ENCODE measurements at regions not wholly inside any gene's neighbourhood (a gene's known extent, or its start where the extent isn't known, plus 50 kb on each side); places are given as distances from the start of the nearest gene placed in this dataset.

GRCh38 chr6:49264496-49264895, 198.6 kb downstream of the MMUT start:
- CTCF ChIA-PET, result no interaction called here
- Histone ChIP-seq H3K36me3 (ENCODE audit: control insufficient read depth in 1 of 2, insufficient read depth in 2 of 2, low read length in 2 of 2) (no peaks in the 10 kb centered on the region), H3K9me2 (ENCODE audit: insufficient read depth) (no peaks in the 10 kb centered on the region), H3K4me2 (ENCODE audit: low read length) (no peak overlapping the region), H3K27ac (ENCODE audit: low read depth, low read length) (no peak overlapping the region), H3K9ac (ENCODE audit: low read length) (no peak overlapping the region), H3K27me3 (ENCODE audit: insufficient read depth, low read length) (no peaks in the 10 kb centered on the region), H4K20me1 (ENCODE audit: insufficient read depth) (no peaks in the 10 kb centered on the region), H3K4me1 (ENCODE audit: control insufficient read depth in 1 of 2, insufficient read depth in 2 of 2, low read length in 2 of 2) (no peaks in the 10 kb centered on the region), H3K4me3 (replicated peaks in 1 of 2; ENCODE audit: low read depth in 1 of 2, low read length in 2 of 2) (no peak overlapping the region), H3K79me2 (ENCODE audit: insufficient read depth, low read length) (no peaks in the 10 kb centered on the region), H3K9me3 (ENCODE audit: control insufficient read depth in 1 of 2, insufficient read depth in 1 of 2, low read depth in 1 of 2, low read length in 2 of 2) (no peaks in the 10 kb centered on the region), H2AFZ (ENCODE audit: low read depth, low read length, poor library complexity, severe bottlenecking) (no peak overlapping the region)
- POLR2A ChIA-PET, result no interaction called here
- TF ChIP-seq SP1 (IDR thresholded peaks at IDR 0.05; ENCODE audit: low read depth) (no peak), EGR1 (IDR thresholded peaks at IDR 0.05; ENCODE audit: low read depth) (no peak), FOSL1 (IDR thresholded peaks at IDR 0.05; ENCODE audit: low read depth) (no peak), POLR2A (IDR thresholded peaks at IDR 0.05; ENCODE audit: borderline replicate concordance, extremely low read depth, insufficient read depth, insufficient read length) (no peak), TCF7L2 (IDR thresholded peaks at IDR 0.05; ENCODE audit: borderline replicate concordance, extremely low read depth, insufficient read depth, insufficient read length) (no peak), CBX3 (IDR thresholded peaks at IDR 0.05; ENCODE audit: low read depth) (no peak), JUND (IDR thresholded peaks at IDR 0.05) (no peak), RAD21 (IDR thresholded peaks at IDR 0.05; ENCODE audit: low read depth) (no peak), EZH2 (IDR thresholded peaks at IDR 0.05) (no peak), EZH2phosphoT487 (IDR thresholded peaks at IDR 0.05; ENCODE audit: borderline replicate concordance) (no peak), ELF1 (IDR thresholded peaks at IDR 0.05; ENCODE audit: borderline replicate concordance, low read depth) (no peak), REST (IDR thresholded peaks at IDR 0.05; ENCODE audit: low read depth) (no peak), ATF3 (IDR thresholded peaks at IDR 0.05) (no peak), CEBPB (IDR thresholded peaks at IDR 0.05; ENCODE audit: low read depth) (no peak), ZBTB33 (IDR thresholded peaks at IDR 0.05; ENCODE audit: extremely low read depth, insufficient replicate concordance, low read length) (no peak), POLR2AphosphoS5 (IDR thresholded peaks at IDR 0.05; ENCODE audit: low read depth, low read length) (no peak), ZNF274 (IDR thresholded peaks at IDR 0.05; ENCODE audit: low read depth, low read length) (no peak), CTCF (IDR thresholded peaks at IDR 0.05 in 2 of 3, conservative IDR thresholded peaks at IDR 0.05 in 1 of 3; ENCODE audit: borderline replicate concordance in 1 of 3, insufficient read depth in 1 of 3, low read depth in 2 of 3, low read length in 2 of 3) (no peak)
- RAD21 ChIA-PET (ENCODE audit: low non-redundant PET in 1 of 2, low total read pairs in 2 of 2, uncharacterized antibody in 2 of 2, unreplicated experiment in 2 of 2), result no interaction called here
- intact Hi-C loops (cut with micrococcal nuclease), result no loop called here
- DNase-seq (ENCODE audit: low read depth, low spot score) (no peak), ATAC-seq (no peak)
- BruUV-seq (replicated peaks), result no TSS peak
